Astrocyte of the cerebellum (primary cell): ENCODE measurements at regions not wholly inside any gene's neighbourhood (a gene's known extent, or its start where the extent isn't known, plus 50 kb on each side); places are given as distances from the start of the nearest gene placed in this dataset.
A peak's percentile ranks its signal among the peaks of the same experiment; 100 is the strongest.

ENCODE experiments used
- DNase-seq: peaks from one replicate; pipeline ENCODE4 v3.0.0-alpha.2; 2011; ENCODE audit warnings: low read depth
- H3K4me3 ChIP-seq: 2 replicates; pipeline ENCODE4 v1.5.1; 2011; ENCODE audit warnings: mild to moderate bottlenecking, low read depth, low read length, moderate library complexity
- CTCF ChIP-seq: IDR thresholded peaks from 2 replicates; pipeline ENCODE4 v1.5.1; 2012; ENCODE audit warnings: low read length, low read depth, moderate library complexity, mild to moderate bottlenecking; ENCODE audit errors: missing control alignments
- in situ Hi-C: cut with HindIII; loops from 2 replicates; pipeline ENCODE4 v1.10.0; 2017; ENCODE audit warnings: low sequenced_read_pairs

GRCh38 chr10:83262434-83262833, 876.9 kb upstream of the GHITM start:
- no peak for TF ChIP-seq CTCF
- in situ Hi-C loops, result no loop called here
- DNase-seq, result no peak
- H3K4me3 ChIP-seq, result no peak overlapping the region

GRCh38 chr10:83272666-83273434, 866.5 kb upstream of the GHITM start:
- peak; percentile 20 for TF ChIP-seq CTCF
- in situ Hi-C loops, result no loop called here
- DNase-seq, result no peak
- H3K4me3 ChIP-seq, result no peak overlapping the region

- in situ Hi-C loops, result no loop called here
Observed at GRCh38 chr10:83274088-83274487, 865.2 kb upstream of the GHITM start.

GRCh38 chr10:83276971-83277370, 862.3 kb upstream of the GHITM start:
- H3K4me3 ChIP-seq, result no peak overlapping the region
- TF ChIP-seq CTCF, result no peak
- DNase-seq, result no peak
- in situ Hi-C loops, result no loop called here

More at GRCh38 chr10:83274088-83274487, 865.2 kb upstream of the GHITM start:
- no peak for TF ChIP-seq CTCF
- no peak for DNase-seq
- no peak overlapping the region for H3K4me3 ChIP-seq

GRCh38 chr10:83283151-83283550, 856.2 kb upstream of the GHITM start:
- in situ Hi-C loops, result no loop called here
- TF ChIP-seq CTCF, result no peak
- DNase-seq, result no peak
- H3K4me3 ChIP-seq, result no peak overlapping the region

- no peak for DNase-seq
- H3K4me3 ChIP-seq, result no peak overlapping the region
- no peak for TF ChIP-seq CTCF
- in situ Hi-C loops, result no loop called here
Observed at GRCh38 chr10:83287374-83287773, 851.9 kb upstream of the GHITM start.
